Right atrium auricular region (tissue), 2 donors: ENCODE measurements at regions not wholly inside any gene's neighbourhood (a gene's known extent, or its start where the extent isn't known, plus 50 kb on each side); places are given as distances from the start of the nearest gene placed in this dataset.

Experiments used
- DNase-seq: peaks from one replicate; pipeline ENCODE4 v3.0.0-alpha.2; 2019; ENCODE audit warnings: low spot score
- H3K27ac ChIP-seq, 2 donors: fragments of 200-600 bp; sonication (generic); 1 replicate in 1 of 2; 2 replicates in 1 of 2; pipeline ENCODE4 v1.5.1; 2016 to 2019
- H3K27me3 ChIP-seq, 2 donors: fragments of 200-600 bp; sonication (generic); one replicate each; pipeline versions ENCODE4 v1.5.1 to v1.6.0; 2017 to 2019
- H3K36me3 ChIP-seq: fragments of 200-600 bp; sonication (generic); one replicate; pipeline ENCODE4 v1.5.1; 2016
- H3K4me1 ChIP-seq, 2 donors: fragments of 200-600 bp; sonication (generic); one replicate each; pipeline versions ENCODE4 v1.5.1 to v1.6.0; 2017 to 2019
- H3K4me3 ChIP-seq, 2 donors: fragments of 200-600 bp; sonication (generic); 1 replicate in 1 of 2; 2 replicates in 1 of 2; pipeline ENCODE4 v1.5.1; 2017 to 2019; ENCODE audit warnings: mild to moderate bottlenecking in 1 of 2, moderate library complexity in 1 of 2
- H3K9me3 ChIP-seq, 2 donors: fragments of 200-600 bp; sonication (generic); one replicate each; pipeline ENCODE4 v1.5.1; 2019
- TF ChIP-seq, protein P1 (sequence below), 2 donors: fragments of 200-600 bp; sonication (generic); IDR thresholded peaks; one replicate each; pipeline ENCODE4 v1.5.1; 2019; ENCODE audit warnings: antibody characterized with exemption in 2 of 2

GRCh38 chr3:18012933-18013332, 270.5 kb upstream of the TBC1D5 start:
- no peaks in the 10 kb centered on the region for H3K9me3 ChIP-seq
- no peaks in the 10 kb centered on the region for H3K36me3 ChIP-seq
- no peak overlapping the region for H3K4me3 ChIP-seq
- TF ChIP-seq, protein P1, sequence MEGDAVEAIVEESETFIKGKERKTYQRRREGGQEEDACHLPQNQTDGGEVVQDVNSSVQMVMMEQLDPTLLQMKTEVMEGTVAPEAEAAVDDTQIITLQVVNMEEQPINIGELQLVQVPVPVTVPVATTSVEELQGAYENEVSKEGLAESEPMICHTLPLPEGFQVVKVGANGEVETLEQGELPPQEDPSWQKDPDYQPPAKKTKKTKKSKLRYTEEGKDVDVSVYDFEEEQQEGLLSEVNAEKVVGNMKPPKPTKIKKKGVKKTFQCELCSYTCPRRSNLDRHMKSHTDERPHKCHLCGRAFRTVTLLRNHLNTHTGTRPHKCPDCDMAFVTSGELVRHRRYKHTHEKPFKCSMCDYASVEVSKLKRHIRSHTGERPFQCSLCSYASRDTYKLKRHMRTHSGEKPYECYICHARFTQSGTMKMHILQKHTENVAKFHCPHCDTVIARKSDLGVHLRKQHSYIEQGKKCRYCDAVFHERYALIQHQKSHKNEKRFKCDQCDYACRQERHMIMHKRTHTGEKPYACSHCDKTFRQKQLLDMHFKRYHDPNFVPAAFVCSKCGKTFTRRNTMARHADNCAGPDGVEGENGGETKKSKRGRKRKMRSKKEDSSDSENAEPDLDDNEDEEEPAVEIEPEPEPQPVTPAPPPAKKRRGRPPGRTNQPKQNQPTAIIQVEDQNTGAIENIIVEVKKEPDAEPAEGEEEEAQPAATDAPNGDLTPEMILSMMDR (IDR thresholded peaks at IDR 0.05): no peak
- DNase-seq: no peak
- no peak overlapping the region for H3K27ac ChIP-seq
- no peaks in the 10 kb centered on the region for H3K4me1 ChIP-seq
- H3K27me3 ChIP-seq: no peaks in the 10 kb centered on the region

GRCh38 chr3:18012436-18012835, 270.0 kb upstream of the TBC1D5 start:
- Histone ChIP-seq H3K4me3 (no peak overlapping the region), H3K9me3 (no peaks in the 10 kb centered on the region), H3K27ac (no peak overlapping the region), H3K36me3 (no peaks in the 10 kb centered on the region), H3K27me3 (no peaks in the 10 kb centered on the region), H3K4me1 (no peaks in the 10 kb centered on the region)
- TF ChIP-seq, protein P1 (IDR thresholded peaks at IDR 0.05): no peak
- DNase-seq: no peak

GRCh38 chr3:18011387-18011786, 269.0 kb upstream of the TBC1D5 start:
- Histone ChIP-seq H3K27me3 (no peaks in the 10 kb centered on the region), H3K27ac (no peak overlapping the region), H3K36me3 (no peaks in the 10 kb centered on the region), H3K9me3 (no peaks in the 10 kb centered on the region), H3K4me3 (no peak overlapping the region), H3K4me1 (no peaks in the 10 kb centered on the region)
- DNase-seq: no peak
- TF ChIP-seq, protein P1 (IDR thresholded peaks at IDR 0.05): no peak

DNA sequence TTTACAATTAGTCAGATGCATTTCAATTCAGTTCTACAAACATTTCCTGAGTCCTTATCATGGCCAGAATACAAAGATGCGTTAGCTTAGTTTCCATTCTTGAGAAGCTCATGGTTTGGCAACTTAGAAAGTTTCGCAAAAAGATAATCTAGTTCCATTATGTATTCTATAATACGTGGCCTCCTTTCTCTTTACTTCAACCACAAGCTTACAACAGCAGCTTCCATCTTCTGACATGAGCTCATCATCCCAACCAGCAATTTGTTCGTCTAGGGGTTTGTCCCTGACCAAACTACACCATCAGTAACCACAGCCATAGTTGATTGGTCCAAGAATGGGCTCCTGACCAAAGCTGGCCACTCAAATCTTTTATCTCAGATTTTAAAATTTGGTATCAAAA, 267.6 kb upstream of the TBC1D5 start:
- no peaks in the 10 kb centered on the region for H3K9me3 ChIP-seq
- TF ChIP-seq, protein P1 (IDR thresholded peaks at IDR 0.05): no peak
- no peaks in the 10 kb centered on the region for H3K4me1 ChIP-seq
- no peaks in the 10 kb centered on the region for H3K36me3 ChIP-seq
- H3K27ac ChIP-seq: no peak overlapping the region
- no peaks in the 10 kb centered on the region for H3K27me3 ChIP-seq
- DNase-seq: no peak
- no peak overlapping the region for H3K4me3 ChIP-seq

GRCh38 chr3:18008706-18009368, 266.4 kb upstream of the TBC1D5 start:
- Histone ChIP-seq H3K4me1 (no peaks in the 10 kb centered on the region), H3K27ac (peak overlapping the region in 1 of 2 donors; percentile 32), H3K36me3 (no peaks in the 10 kb centered on the region), H3K27me3 (no peaks in the 10 kb centered on the region), H3K9me3 (no peaks in the 10 kb centered on the region), H3K4me3 (no peak overlapping the region)
- TF ChIP-seq, protein P1 (IDR thresholded peaks at IDR 0.05): no peak
- DNase-seq: peak; percentile 81

DNA sequence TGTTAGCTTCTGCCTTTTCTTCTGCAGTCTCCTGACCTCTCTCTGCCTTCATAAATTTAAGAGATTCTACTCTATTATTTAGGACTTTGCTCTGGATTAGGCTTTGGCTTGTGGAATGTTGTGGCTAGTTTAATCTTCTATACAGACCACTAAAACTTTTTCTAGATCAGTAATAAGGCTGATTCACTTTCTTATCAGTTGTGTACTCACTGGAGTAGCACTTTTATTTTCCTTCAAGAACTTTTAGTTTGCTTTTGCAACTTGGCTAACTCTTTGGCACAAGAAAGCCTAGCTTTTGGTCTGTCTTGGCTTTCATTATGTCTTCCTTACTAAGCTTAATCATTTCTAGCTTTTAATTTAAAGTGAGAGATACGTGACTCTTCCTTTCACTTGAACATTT, 265.5 kb upstream of the TBC1D5 start:
- H3K4me1 ChIP-seq: no peaks in the 10 kb centered on the region
- H3K27me3 ChIP-seq: no peaks in the 10 kb centered on the region
- TF ChIP-seq, protein P1 (IDR thresholded peaks at IDR 0.05): no peak
- H3K36me3 ChIP-seq: no peaks in the 10 kb centered on the region
- H3K4me3 ChIP-seq: no peak overlapping the region
- H3K9me3 ChIP-seq: no peaks in the 10 kb centered on the region
- DNase-seq: no peak
- H3K27ac ChIP-seq: peak overlapping the region in 1 of 2 donors; percentile 32
